MCF 10A (cell line): ENCODE measurements at regions not wholly inside any gene's neighbourhood (a gene's known extent, or its start where the extent isn't known, plus 50 kb on each side); places are given as distances from the start of the nearest gene placed in this dataset.

Experiments used
- BruUV-seq: library from RNA; stranded (reverse); fragments of 400-500 nt; replicated peaks from 2 replicates; lab custom pipeline; 2021; lab: Mats Ljungman, UMichigan
- CTCF ChIA-PET: fragments of 300-600 bp; sonication (Branson Sonifier 250); formaldehyde crosslinking; extraction: SDS; loops from one replicate; lab custom pipeline; 2021; ENCODE audit warnings: antibody characterized with exemption, inconsistent platforms; lab: Yijun Ruan, JAX
- POLR2A ChIA-PET: fragments of 300-600, 350-650 bp; sonication (Branson Sonifier 250); formaldehyde crosslinking; extraction: SDS; loops from one replicate; lab custom pipeline; 2020; ENCODE audit warnings: antibody characterized with exemption, inconsistent platforms; lab: Yijun Ruan, JAX
- DNase-seq: peaks from one replicate; pipeline ENCODE4 v3.0.0-alpha.2; 2018; ENCODE audit not compliant: unreplicated experiment
- H3K27ac Mint-ChIP-seq: one replicate; pipeline ENCODE4 v1.8.0; 2022; ENCODE audit warnings: mild to moderate bottlenecking, low read depth, mixed read lengths; ENCODE audit not compliant: unreplicated experiment
- H3K27me3 Mint-ChIP-seq: one replicate; pipeline ENCODE4 v1.8.0; 2022; ENCODE audit warnings: mixed read lengths; ENCODE audit not compliant: insufficient read depth, unreplicated experiment
- H3K36me3 Mint-ChIP-seq: one replicate; pipeline ENCODE4 v1.8.0; 2022; ENCODE audit warnings: mild to moderate bottlenecking, moderate library complexity, mixed read lengths; ENCODE audit not compliant: insufficient read depth, unreplicated experiment
- H3K4me1 Mint-ChIP-seq: one replicate; pipeline ENCODE4 v1.8.0; 2022; ENCODE audit warnings: mixed read lengths; ENCODE audit not compliant: insufficient read depth, unreplicated experiment
- H3K4me3 Mint-ChIP-seq: one replicate; pipeline ENCODE4 v1.8.0; 2022; ENCODE audit warnings: mild to moderate bottlenecking, moderate library complexity, mixed read lengths; ENCODE audit not compliant: unreplicated experiment
- H3K9me3 Mint-ChIP-seq: one replicate; pipeline ENCODE4 v1.8.0; 2022; ENCODE audit warnings: mixed read lengths; ENCODE audit not compliant: unreplicated experiment
- intact Hi-C: fragments of 100-400 bp; cut with micrococcal nuclease; formaldehyde crosslinking; loops from 2 replicates; pipeline ENCODE4 v1.14.1; 2022
- TF ChIP-seq, protein P1 (sequence below): fragments of 200-600 bp; IDR thresholded peaks from one replicate; pipeline ENCODE4 v1.8.0; 2022; ENCODE audit warnings: antibody characterized with exemption, mild to moderate bottlenecking; ENCODE audit not compliant: unreplicated experiment

DNA sequence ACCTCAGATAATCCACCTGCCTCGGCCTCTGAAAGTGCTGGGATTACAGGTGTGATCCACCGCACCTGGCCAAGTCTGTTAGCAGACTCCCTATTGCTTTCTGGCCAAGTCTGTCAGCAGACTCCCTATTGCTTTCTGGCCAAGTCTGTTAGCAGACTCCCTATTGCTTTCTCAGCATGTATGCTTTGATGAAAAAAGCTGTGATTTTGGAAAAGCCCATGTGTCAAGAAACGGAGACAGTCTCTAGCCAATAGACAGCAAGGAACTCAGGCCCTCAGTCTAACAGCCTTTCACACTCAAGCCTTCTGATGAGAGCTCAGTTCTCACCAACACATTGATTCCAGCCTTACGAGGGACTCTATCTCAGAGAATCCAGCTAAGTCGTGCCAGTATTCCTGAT, 158.8 kb upstream of the KRR1 start:
- H3K27ac Mint-ChIP-seq: no peak overlapping the region
- BruUV-seq: no TSS peak
- POLR2A ChIA-PET: interaction anchor here (0.9 kb wide), 1 partner anchor 50 kb away, joined by 3 read pairs; no protein-coding TSS in a partner anchor
- DNase-seq: no peak
- peaks cover 9% of the 10 kb centered on the region for H3K4me1 Mint-ChIP-seq
- no peak overlapping the region for H3K4me3 Mint-ChIP-seq
- CTCF ChIA-PET: interaction anchor here (0.8 kb wide), 1 partner anchor 80 kb away, joined by 3 read pairs; no protein-coding TSS in a partner anchor
- H3K9me3 Mint-ChIP-seq: no peaks in the 10 kb centered on the region
- H3K27me3 Mint-ChIP-seq: no peaks in the 10 kb centered on the region
- H3K36me3 Mint-ChIP-seq: no peaks in the 10 kb centered on the region
- TF ChIP-seq, protein P1, sequence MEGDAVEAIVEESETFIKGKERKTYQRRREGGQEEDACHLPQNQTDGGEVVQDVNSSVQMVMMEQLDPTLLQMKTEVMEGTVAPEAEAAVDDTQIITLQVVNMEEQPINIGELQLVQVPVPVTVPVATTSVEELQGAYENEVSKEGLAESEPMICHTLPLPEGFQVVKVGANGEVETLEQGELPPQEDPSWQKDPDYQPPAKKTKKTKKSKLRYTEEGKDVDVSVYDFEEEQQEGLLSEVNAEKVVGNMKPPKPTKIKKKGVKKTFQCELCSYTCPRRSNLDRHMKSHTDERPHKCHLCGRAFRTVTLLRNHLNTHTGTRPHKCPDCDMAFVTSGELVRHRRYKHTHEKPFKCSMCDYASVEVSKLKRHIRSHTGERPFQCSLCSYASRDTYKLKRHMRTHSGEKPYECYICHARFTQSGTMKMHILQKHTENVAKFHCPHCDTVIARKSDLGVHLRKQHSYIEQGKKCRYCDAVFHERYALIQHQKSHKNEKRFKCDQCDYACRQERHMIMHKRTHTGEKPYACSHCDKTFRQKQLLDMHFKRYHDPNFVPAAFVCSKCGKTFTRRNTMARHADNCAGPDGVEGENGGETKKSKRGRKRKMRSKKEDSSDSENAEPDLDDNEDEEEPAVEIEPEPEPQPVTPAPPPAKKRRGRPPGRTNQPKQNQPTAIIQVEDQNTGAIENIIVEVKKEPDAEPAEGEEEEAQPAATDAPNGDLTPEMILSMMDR: no peak
- intact Hi-C loops: no loop called here

DNA sequence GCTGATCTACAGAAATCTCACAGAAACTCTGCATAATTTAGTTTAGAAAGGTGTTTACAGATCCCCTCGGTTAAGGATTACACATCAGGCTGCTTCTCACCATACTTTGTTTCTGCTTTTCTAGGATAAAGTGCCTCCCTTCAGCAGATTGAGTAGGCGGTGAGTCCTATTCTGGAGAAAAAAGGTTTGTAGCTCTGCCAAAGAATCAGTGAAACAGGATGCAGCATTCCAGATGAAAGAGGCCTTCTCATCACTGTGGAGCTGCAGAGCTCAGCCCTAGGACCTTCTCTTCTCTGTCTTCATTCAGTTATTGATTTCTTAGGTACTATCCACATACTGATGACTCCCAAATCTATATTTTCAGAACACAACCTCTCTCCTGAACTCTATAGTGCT, 155.5 kb upstream of the KRR1 start:
- Mint-ChIP-seq H3K27me3 (no peaks in the 10 kb centered on the region), H3K27ac (no peak overlapping the region), H3K36me3 (no peaks in the 10 kb centered on the region), H3K4me1 (peaks cover 9% of the 10 kb centered on the region), H3K9me3 (no peaks in the 10 kb centered on the region), H3K4me3 (no peak overlapping the region)
- peak; percentile 29 for DNase-seq
- intact Hi-C loops: no loop called here
- ChIA-PET CTCF (no interaction called here), POLR2A (interaction anchor here (0.6 to 1.2 kb wide), 4 partner anchors 8 to 366 kb away, joined by 4 to 5 read pairs (median 4); no protein-coding TSS in a partner anchor)
- TF ChIP-seq, protein P1: no peak
- no TSS peak for BruUV-seq

DNA sequence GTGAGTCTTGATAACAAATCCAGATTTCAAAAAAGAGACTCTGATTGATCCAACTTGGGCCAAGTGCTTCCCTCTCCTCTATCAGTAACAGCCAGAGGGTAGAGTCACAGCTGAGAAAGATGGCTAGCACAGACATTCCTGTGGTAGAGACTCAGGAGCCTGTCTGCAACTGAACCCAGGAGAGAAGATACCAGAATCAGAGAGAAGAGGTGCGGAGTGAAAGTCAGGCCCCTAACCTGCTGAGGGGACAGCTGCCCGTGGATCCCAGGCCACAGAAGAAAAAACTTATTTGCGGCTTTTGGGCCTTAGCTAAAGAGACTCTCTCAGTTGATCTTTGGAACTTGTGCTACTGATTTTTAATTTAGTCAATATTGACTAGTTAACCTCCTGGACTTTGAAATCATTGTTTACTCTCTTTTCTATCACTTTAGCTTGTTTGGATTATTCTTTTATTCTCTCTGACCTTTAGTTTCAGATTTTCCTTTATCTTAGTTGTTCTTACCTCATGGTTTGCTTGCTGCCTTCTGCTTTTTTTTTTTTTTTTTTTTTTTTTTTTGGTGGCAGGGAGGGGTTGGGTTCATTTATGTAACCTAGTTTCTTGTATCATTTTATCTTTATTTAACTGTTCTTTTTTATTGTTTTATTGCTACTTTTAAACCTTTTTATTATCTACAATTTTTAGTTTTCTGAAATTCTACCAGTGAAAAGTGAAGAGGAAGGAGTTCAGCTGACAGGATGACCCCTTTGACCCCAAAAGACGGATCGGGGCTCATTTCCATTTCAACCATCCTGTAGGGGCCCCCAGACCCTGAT, 154.9 kb upstream of the KRR1 start:
- DNase-seq: no peak
- POLR2A ChIA-PET: interaction anchor here (0.6 to 1.2 kb wide), 2 partner anchors 8 to 271 kb away, joined by 4 to 5 read pairs; no protein-coding TSS in a partner anchor
- BruUV-seq: no TSS peak
- CTCF ChIA-PET: interaction anchor here (0.8 kb wide), 1 partner anchor 911 kb away, joined by 4 read pairs; no protein-coding TSS in a partner anchor
- Mint-ChIP-seq H3K9me3 (no peaks in the 10 kb centered on the region), H3K36me3 (no peaks in the 10 kb centered on the region), H3K4me1 (peaks cover 9% of the 10 kb centered on the region), H3K27ac (no peak overlapping the region), H3K27me3 (no peaks in the 10 kb centered on the region), H3K4me3 (no peak overlapping the region)
- intact Hi-C loops: no loop called here
- TF ChIP-seq, protein P1: no peak

DNA sequence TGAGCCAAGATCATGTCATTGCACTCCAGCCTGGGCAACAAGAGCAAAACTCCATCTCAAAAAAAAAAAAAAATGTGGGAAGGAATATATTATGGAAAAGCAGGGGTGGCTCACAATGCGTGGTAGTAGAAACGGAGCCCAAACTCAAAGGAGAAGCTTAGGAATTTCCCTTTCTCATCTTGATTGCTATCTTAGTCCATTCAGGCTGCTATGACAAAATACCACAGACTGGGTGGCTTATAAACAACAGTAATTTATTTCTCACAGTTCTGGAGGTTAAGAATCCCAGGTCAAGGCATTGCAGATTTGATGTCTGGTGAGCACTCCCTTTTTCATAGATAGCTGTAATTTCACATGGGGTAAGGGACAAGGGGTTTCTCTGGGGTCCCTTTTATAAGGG, 153.8 kb upstream of the KRR1 start:
- Mint-ChIP-seq H3K27ac (no peak overlapping the region), H3K9me3 (no peaks in the 10 kb centered on the region), H3K27me3 (no peaks in the 10 kb centered on the region), H3K4me3 (no peak overlapping the region), H3K4me1 (peaks cover 9% of the 10 kb centered on the region), H3K36me3 (no peaks in the 10 kb centered on the region)
- DNase-seq: no peak
- POLR2A ChIA-PET: no interaction called here
- BruUV-seq: no TSS peak
- TF ChIP-seq, protein P1: no peak
- intact Hi-C loops: no loop called here
- CTCF ChIA-PET: interaction anchor here (0.6 kb wide), 1 partner anchor 55 kb away, joined by 3 read pairs; no protein-coding TSS in a partner anchor
